Spleen (tissue), 11 donors: ENCODE measurements at regions not wholly inside any gene's neighbourhood (a gene's known extent, or its start where the extent isn't known, plus 50 kb on each side); places are given as distances from the start of the nearest gene placed in this dataset.

Experiments used
- DNase-seq: peaks from one replicate; pipeline ENCODE4 v3.0.0-alpha.2; 2020
- H3K27ac ChIP-seq, 8 donors: fragments of 200-600 bp; sonication (generic) in 7 of 8; 1 replicate in 4 of 8; 2 replicates in 4 of 8; pipeline versions ENCODE4 v1.5.0 to v1.8.0; 2016 to 2021; ENCODE audit warnings: inconsistent platforms in 4 of 8, mild to moderate bottlenecking in 4 of 8, moderate library complexity in 1 of 8
- H3K27me3 ChIP-seq, 7 donors: fragments of 200-600 bp; sonication (generic) in 6 of 7; replicated peaks in 1 of 7; 1 replicate in 4 of 7; 2 replicates in 3 of 7; pipeline versions ENCODE4 v1.5.0 to v1.8.0; 2016 to 2021; ENCODE audit warnings: inconsistent platforms in 3 of 7, mild to moderate bottlenecking in 1 of 7
- H3K36me3 ChIP-seq, 6 donors: fragments of 200-600 bp; sonication (generic) in 5 of 6; 1 replicate in 4 of 6; 2 replicates in 2 of 6; pipeline versions ENCODE4 v1.5.0 to v1.8.0; 2016 to 2021; ENCODE audit warnings: inconsistent platforms in 2 of 6
- H3K4me1 ChIP-seq, 6 donors: fragments of 200-600 bp; sonication (generic) in 5 of 6; 1 replicate in 3 of 6; 2 replicates in 3 of 6; pipeline versions ENCODE4 v1.5.0 to v1.8.0; 2016 to 2021; ENCODE audit warnings: inconsistent platforms in 3 of 6
- H3K4me3 ChIP-seq, 8 donors: fragments of 200-600 bp; sonication (generic) in 7 of 8; 1 replicate in 4 of 8; 2 replicates in 4 of 8; pipeline versions ENCODE4 v1.5.0 to v1.8.0; 2016 to 2021; ENCODE audit warnings: inconsistent platforms in 4 of 8, mild to moderate bottlenecking in 4 of 8, moderate library complexity in 2 of 8
- H3K9me3 ChIP-seq, 8 donors: fragments of 200-600 bp; sonication (generic) in 7 of 8; 1 replicate in 4 of 8; 2 replicates in 4 of 8; pipeline versions ENCODE4 v1.5.0 to v1.8.0; 2016 to 2021; ENCODE audit warnings: inconsistent platforms in 4 of 8
- CTCF ChIP-seq, 11 experiments: fragments of 200-600 bp in 7 of 11; fragments of 450-650 bp in 4 of 11; sonication (generic) in 4 of 11; IDR thresholded peaks in 8 of 11; conservative IDR thresholded peaks in 3 of 11; 1 replicate in 7 of 11; 2 replicates in 4 of 11; pipeline versions ENCODE4 v1.4.0 to v1.8.0; 2016 to 2021; ENCODE audit warnings: antibody characterized with exemption in 11 of 11, inconsistent platforms in 4 of 11, mild to moderate bottlenecking in 1 of 11
- POLR2A ChIP-seq, 3 donors: fragments of 450-650 bp; IDR thresholded peaks; one replicate each; pipeline ENCODE4 v1.5.1; 2017; ENCODE audit warnings: antibody characterized with exemption in 3 of 3, mild to moderate bottlenecking in 1 of 3
- POLR2AphosphoS5 ChIP-seq, 3 donors: sonication (generic); formaldehyde crosslinking; IDR thresholded peaks; one replicate each; pipeline ENCODE4 v1.5.1; 2017; ENCODE audit warnings: antibody characterized with exemption in 3 of 3
- WGBS, 5 donors: extraction: QIAGEN DNeasy Blood & Tissue Kit in 3 of 5; methylation state at CpG; one replicate each; pipeline versions ENCODE4 v1.1.5 to v1.1.7; 2013 to 2018; 5-methylcytosine and 5-hydroxymethylcytosine counted together
- intact Hi-C: fragments of 100-400 bp; cut with DNase I; formaldehyde crosslinking; loops from one replicate; pipeline ENCODE4 v1.15.0; 2023; ENCODE audit warnings: low total_unique reads
- donor health status: healthy with polysubstance abuse.
- donor health status: DM: no; HTN: no; CAD: no; lungs with moderate emphysema.
- donor health status: DM: no; HTN: no; CAD: no.
- donor health status: Bipolar disorder and iron deficiency.
- donor health status: healthy.
- donor health status: DM: no; HTN: no; CAD: no.
- donor health status: DM: yes; HTN: yes; CAD: no.

DNA sequence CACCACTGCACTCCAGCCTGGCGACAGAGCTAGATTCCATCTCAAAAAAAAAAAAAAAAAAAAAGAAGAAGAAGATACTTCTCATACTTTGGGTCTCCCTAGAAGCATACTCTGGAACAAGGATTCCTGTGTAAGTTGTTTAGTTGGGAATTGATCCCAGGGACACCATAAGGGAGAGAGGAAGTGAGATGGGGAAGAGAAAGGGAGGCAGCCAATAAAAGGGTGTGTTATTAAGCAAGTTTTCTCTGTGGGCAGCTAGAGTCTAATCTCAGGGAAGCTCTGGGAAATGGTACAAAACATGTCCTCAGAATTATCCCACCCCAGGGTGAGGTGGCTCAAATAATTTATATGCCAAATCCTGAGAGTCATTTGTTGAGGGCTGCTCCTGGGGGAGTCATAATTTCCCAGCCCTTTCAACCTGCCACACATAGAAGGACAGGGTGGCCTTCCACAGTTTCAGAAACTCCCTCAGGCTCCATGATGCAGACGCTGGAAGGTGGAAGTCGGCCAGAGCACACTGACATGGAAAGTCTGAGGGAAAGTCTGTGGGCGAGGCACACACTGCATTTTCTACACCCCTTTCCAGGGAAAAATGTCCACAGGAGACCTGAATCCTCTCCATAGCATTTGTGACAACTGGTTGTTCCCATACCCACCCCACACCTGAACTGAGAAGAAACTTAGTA lies 86.4 kb upstream of the SLC4A7 start:
- no peak overlapping the region for H3K4me3 ChIP-seq
- H3K4me1 ChIP-seq = no peaks in the 10 kb centered on the region
- H3K36me3 ChIP-seq = no peaks in the 10 kb centered on the region
- H3K27me3 ChIP-seq = no peaks in the 10 kb centered on the region
- WGBS, 5 donors = 83 to 89% (median 88%) methylated on average over 4 of the region's 4 CpGs
- no peak for DNase-seq
- H3K9me3 ChIP-seq = no peaks in the 10 kb centered on the region
- H3K27ac ChIP-seq = no peak overlapping the region
- TF ChIP-seq POLR2A (IDR thresholded peaks at IDR 0.05) (no peak), CTCF (IDR thresholded peaks at IDR 0.05 in 8 of 11, conservative IDR thresholded peaks at IDR 0.05 in 3 of 11) (no peak), POLR2AphosphoS5 (IDR thresholded peaks at IDR 0.05) (no peak)
- intact Hi-C loops = no loop called here

- no peak for DNase-seq
- no peak overlapping the region for H3K27ac ChIP-seq
Measured at GRCh38 chr3:27568393-27568792, 84.2 kb upstream of the SLC4A7 start.

DNA sequence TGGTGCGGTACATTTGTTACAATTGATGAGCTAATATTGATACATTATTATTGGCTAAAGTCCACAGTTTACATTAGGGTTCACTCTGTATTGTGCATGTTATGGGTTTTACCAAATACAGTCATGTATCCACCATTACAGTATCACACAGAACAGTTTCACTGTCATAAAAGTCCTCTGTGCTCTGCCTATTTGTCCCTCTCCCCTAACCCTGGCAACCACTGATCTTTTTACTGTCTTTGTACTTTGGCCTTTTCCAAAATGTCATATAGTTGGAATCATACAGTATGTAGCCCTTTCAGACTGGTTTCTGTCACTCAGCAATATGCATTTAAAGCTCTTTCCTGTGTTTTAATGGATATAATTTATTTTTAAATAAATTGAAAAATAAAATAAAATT lies 83.1 kb upstream of the SLC4A7 start:
- Histone ChIP-seq H3K9me3 (no peaks in the 10 kb centered on the region), H3K4me1 (no peaks in the 10 kb centered on the region), H3K27ac (no peak overlapping the region), H3K36me3 (no peaks in the 10 kb centered on the region), H3K4me3 (no peak overlapping the region), H3K27me3 (no peaks in the 10 kb centered on the region)
- TF ChIP-seq POLR2AphosphoS5 (IDR thresholded peaks at IDR 0.05) (no peak), CTCF (IDR thresholded peaks at IDR 0.05 in 8 of 11, conservative IDR thresholded peaks at IDR 0.05 in 3 of 11) (no peak), POLR2A (IDR thresholded peaks at IDR 0.05) (no peak)
- no peak for DNase-seq
- intact Hi-C loops = no loop called here
- 88 to 98% (median 95%) methylated on average over 1 of the region's 1 CpG for WGBS, 5 donors

More at GRCh38 chr3:27568393-27568792, 84.2 kb upstream of the SLC4A7 start:
- Histone ChIP-seq H3K27me3 (no peaks in the 10 kb centered on the region), H3K36me3 (no peaks in the 10 kb centered on the region), H3K4me3 (no peak overlapping the region), H3K4me1 (no peaks in the 10 kb centered on the region), H3K9me3 (no peaks in the 10 kb centered on the region)
- intact Hi-C loops = no loop called here
- WGBS, 5 donors = 48 to 70% (median 63%) methylated on average over 5 of the region's 5 CpGs
- TF ChIP-seq CTCF (IDR thresholded peaks at IDR 0.05 in 8 of 11, conservative IDR thresholded peaks at IDR 0.05 in 3 of 11) (no peak), POLR2A (IDR thresholded peaks at IDR 0.05) (no peak), POLR2AphosphoS5 (IDR thresholded peaks at IDR 0.05) (no peak)

DNA sequence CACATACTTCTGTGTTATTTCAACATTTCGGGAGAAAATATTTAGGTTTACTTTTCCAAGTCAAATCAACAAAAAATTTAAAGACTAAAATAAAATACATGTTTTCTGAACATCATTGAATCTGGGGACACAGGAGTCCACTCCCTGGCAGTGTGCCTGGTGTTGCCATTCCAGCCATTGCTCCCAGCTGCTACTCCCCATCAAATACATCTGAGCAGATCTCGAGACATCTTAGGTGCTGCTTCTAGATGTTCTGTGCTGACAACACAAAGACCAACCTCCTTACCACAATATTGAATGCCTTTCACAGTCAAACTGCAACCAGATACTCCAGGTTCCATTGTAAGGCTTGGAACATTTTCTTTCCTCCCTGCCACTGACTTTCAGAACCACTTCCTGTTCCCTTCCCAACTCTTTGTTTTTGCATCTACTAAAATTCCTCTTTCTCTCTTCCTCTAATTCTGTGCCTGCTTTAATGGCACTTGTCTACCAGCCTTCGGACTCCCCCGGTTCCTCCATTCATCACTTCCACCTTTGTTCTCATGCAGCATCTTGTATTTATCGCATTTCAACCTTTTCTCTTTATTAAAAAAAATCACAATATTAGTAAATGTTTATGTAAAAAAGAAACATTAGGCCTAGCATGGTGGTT lies 81.1 kb upstream of the SLC4A7 start:
- no peak for DNase-seq
- TF ChIP-seq POLR2AphosphoS5 (IDR thresholded peaks at IDR 0.05) = no peak
- TF ChIP-seq CTCF (IDR thresholded peaks at IDR 0.05 in 8 of 11, conservative IDR thresholded peaks at IDR 0.05 in 3 of 11) = no peak
- TF ChIP-seq POLR2A (IDR thresholded peaks at IDR 0.05) = no peak
- WGBS, 5 donors = 73 to 90% (median 84%) methylated on average over 5 of the region's 5 CpGs
- intact Hi-C loops = no loop called here
- Histone ChIP-seq H3K9me3 (no peaks in the 10 kb centered on the region), H3K36me3 (no peaks in the 10 kb centered on the region), H3K4me3 (no peak overlapping the region), H3K27ac (no peak overlapping the region), H3K4me1 (peaks cover 0 to 2% (median 0%) of the 10 kb centered on the region in 6 donors), H3K27me3 (no peaks in the 10 kb centered on the region)
